DND-41 (cell line): ENCODE measurements at regions not wholly inside any gene's neighbourhood (a gene's known extent, or its start where the extent isn't known, plus 50 kb on each side); places are given as distances from the start of the nearest gene placed in this dataset.

Experiments
- ATAC-seq: fragments of 200-7000 bp; cut with Tn5 transposase; 3 replicates; pipeline ENCODE4 v1.9.1; 2021; ENCODE audit warnings: low read depth; ENCODE audit not compliant: insufficient read depth
- DNase-seq: peaks from one replicate; pipeline ENCODE4 v3.0.0-alpha.2; 2020
- H2AFZ ChIP-seq: 2 replicates; pipeline ENCODE4 v1.6.0; 2012; ENCODE audit warnings: low read depth, low read length
- H3K27ac ChIP-seq: 2 replicates; pipeline ENCODE4 v1.5.1; 2012; ENCODE audit warnings: low read length, inconsistent platforms
- H3K27me3 ChIP-seq: fragments of 200-600 bp; sonication (generic); 2 replicates; pipeline ENCODE4 v1.6.0; 2012; ENCODE audit warnings: low read length, mild to moderate bottlenecking, inconsistent platforms; ENCODE audit not compliant: insufficient read depth, poor library complexity
- H3K36me3 ChIP-seq: 2 replicates; pipeline ENCODE4 v1.5.1; 2012; ENCODE audit warnings: low read length, inconsistent platforms; ENCODE audit not compliant: insufficient read depth
- H3K4me1 ChIP-seq: 2 replicates; pipeline ENCODE4 v1.5.1; 2012; ENCODE audit warnings: mild to moderate bottlenecking, low read length; ENCODE audit not compliant: insufficient read depth
- H3K4me2 ChIP-seq: 2 replicates; pipeline ENCODE4 v1.6.0; 2012; ENCODE audit warnings: mild to moderate bottlenecking, moderate library complexity, low read length, inconsistent platforms; ENCODE audit not compliant: insufficient read depth
- H3K4me3 ChIP-seq, 2 experiments: fragments of 200-600 bp in 1 of 2; shearing (Covaris generic) in 1 of 2; 2 replicates each; pipeline ENCODE4 v1.5.1; 2012 to 2016; ENCODE audit warnings: inconsistent platforms in 2 of 2, low read length in 2 of 2, mild to moderate bottlenecking in 2 of 2, low read depth in 1 of 2, moderate library complexity in 1 of 2
- H3K79me2 ChIP-seq: 2 replicates; pipeline ENCODE4 v1.6.0; 2012; ENCODE audit warnings: low read length, inconsistent platforms; ENCODE audit not compliant: insufficient read depth
- H3K9ac ChIP-seq: 2 replicates; pipeline ENCODE4 v1.6.0; 2012; ENCODE audit warnings: low read depth, mild to moderate bottlenecking, inconsistent platforms, low read length, moderate library complexity
- H3K9me3 ChIP-seq: 2 replicates; pipeline ENCODE4 v1.5.1; 2012; ENCODE audit warnings: low read length, moderate library complexity, mild to moderate bottlenecking, inconsistent platforms; ENCODE audit not compliant: insufficient read depth, severe bottlenecking
- H4K20me1 ChIP-seq: 2 replicates; pipeline ENCODE4 v1.6.0; 2012; ENCODE audit warnings: low read length; ENCODE audit not compliant: insufficient read depth
- EZH2 ChIP-seq: IDR thresholded peaks from 3 replicates; pipeline ENCODE4 v1.6.1; 2012; ENCODE audit warnings: borderline replicate concordance, low read depth, mild to moderate bottlenecking, moderate library complexity, low read length, inconsistent platforms; ENCODE audit not compliant: severe bottlenecking
- TF ChIP-seq, protein P1 (sequence below): IDR thresholded peaks from 2 replicates; pipeline ENCODE4 v1.5.1; 2012; ENCODE audit warnings: borderline replicate concordance, low read length, moderate library complexity, mild to moderate bottlenecking; ENCODE audit not compliant: poor library complexity, severe bottlenecking; ENCODE audit errors: extremely low read depth

DNA sequence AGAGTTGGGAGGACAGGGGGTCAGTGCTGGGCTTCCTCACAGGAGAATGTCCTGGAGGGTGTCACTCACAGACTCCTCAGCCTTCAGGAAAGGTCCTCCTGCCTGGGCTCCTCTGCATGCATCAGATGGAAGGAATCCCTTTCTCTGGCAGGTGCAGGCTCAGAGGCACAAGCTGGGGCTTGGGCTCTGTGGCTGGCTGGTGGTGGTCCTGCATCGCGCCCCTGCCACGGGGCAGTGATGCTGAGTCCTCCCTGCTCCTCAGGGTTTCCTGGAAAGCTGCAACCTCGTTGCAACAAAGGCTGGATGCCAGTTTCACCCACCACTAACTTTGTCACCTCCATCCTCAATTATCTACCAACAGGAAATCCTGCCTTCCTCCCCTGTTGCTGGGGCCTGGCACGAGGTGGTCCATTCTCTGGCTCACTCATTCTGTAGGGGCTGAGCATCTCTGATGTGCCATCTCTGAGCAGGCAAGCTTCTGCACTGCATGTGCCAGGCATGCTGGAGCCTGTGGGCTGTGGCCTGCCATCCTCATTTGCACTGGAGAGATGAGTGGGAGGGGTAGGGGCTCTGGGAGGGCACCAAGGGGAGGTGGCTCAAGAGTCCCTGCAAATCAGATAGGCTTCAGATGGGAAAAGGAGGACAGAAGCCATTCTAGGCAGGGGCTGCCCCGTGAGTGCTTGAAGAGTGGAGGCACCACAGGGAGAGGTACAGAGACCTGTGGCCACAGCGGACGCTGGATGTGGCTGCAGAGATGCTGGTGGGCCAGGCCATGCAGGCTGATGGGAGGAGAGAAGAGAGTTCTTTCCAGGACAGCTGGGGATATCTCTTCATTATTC, 272.6 kb upstream of the HS6ST1 start:
- Histone ChIP-seq H3K27ac (no peak overlapping the region), H3K4me2 (no peak overlapping the region), H3K9ac (no peak overlapping the region), H4K20me1 (no peaks in the 10 kb centered on the region), H3K79me2 (no peaks in the 10 kb centered on the region), H3K9me3 (no peaks in the 10 kb centered on the region), H3K36me3 (no peaks in the 10 kb centered on the region), H2AFZ (no peak overlapping the region), H3K4me3 (no peak overlapping the region), H3K4me1 (peaks cover 6% of the 10 kb centered on the region; the same call in 1 of the 2 replicates), H3K27me3 (no peaks in the 10 kb centered on the region)
- ATAC-seq (peak; percentile 54), DNase-seq (peak; percentile 11)
- TF ChIP-seq, protein P1, sequence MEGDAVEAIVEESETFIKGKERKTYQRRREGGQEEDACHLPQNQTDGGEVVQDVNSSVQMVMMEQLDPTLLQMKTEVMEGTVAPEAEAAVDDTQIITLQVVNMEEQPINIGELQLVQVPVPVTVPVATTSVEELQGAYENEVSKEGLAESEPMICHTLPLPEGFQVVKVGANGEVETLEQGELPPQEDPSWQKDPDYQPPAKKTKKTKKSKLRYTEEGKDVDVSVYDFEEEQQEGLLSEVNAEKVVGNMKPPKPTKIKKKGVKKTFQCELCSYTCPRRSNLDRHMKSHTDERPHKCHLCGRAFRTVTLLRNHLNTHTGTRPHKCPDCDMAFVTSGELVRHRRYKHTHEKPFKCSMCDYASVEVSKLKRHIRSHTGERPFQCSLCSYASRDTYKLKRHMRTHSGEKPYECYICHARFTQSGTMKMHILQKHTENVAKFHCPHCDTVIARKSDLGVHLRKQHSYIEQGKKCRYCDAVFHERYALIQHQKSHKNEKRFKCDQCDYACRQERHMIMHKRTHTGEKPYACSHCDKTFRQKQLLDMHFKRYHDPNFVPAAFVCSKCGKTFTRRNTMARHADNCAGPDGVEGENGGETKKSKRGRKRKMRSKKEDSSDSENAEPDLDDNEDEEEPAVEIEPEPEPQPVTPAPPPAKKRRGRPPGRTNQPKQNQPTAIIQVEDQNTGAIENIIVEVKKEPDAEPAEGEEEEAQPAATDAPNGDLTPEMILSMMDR: no peak
- TF ChIP-seq EZH2: no peak

DNA sequence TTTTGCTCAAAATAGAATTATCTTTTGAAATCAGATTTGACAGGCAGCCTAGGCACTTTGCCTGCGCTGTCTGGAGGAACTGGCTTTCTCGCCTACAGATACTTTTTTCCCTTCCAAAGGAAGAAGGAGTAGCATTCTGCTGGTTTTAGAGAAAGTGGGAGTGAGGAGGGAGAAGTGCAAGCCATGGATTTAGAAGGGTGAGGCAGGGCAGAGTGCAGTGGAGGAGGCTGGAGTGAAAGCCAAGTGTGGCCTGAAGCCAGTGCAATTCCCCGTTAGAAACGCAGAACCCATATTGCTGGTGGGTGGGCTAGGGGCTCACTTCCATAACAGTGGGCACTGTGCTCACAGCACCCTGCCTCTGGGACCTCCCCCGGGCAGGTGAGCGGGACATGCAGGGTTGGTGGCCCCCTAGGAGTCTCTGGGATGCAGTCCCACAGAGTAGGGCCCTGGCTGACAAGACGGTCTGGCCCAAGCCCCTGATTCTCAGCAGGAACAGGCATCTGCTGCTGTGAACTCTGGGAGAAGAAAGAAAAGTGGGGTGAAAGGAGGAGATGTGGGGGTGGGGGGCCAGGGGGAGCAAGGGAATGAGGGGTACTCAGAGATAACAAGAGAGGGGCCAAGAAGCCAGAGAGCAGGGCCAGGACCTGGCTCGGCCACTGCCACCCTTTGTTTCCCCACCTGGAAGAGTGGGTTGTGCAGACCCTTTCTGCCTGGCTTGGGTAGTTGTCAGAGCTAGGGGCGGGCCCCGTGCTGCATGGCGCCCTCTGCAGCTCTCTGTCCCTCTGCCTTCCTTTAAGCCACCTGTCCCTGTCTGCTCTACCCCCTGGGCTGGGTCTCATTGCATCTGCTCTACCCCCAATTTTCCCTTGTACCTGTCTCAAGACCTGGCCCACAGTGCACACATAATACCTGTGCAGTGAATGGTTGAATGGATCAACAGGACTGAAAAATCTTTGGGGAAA, 273.5 kb upstream of the HS6ST1 start:
- H3K79me2 ChIP-seq: no peaks in the 10 kb centered on the region
- H3K4me2 ChIP-seq: no peak overlapping the region
- H3K4me3 ChIP-seq: no peak overlapping the region
- no peak overlapping the region for H3K27ac ChIP-seq
- ATAC-seq: 0 out of 3 replicates have a peak, but pooled peaks have one; percentile 40
- no peaks in the 10 kb centered on the region for H4K20me1 ChIP-seq
- no peaks in the 10 kb centered on the region for H3K36me3 ChIP-seq
- H2AFZ ChIP-seq: no peak overlapping the region
- DNase-seq: no peak
- no peak overlapping the region for H3K9ac ChIP-seq
- peaks cover 6% of the 10 kb centered on the region; the same call in 1 of the 2 replicates for H3K4me1 ChIP-seq
- no peaks in the 10 kb centered on the region for H3K27me3 ChIP-seq
- TF ChIP-seq EZH2: no peak
- TF ChIP-seq, protein P1: peak; percentile 28
- H3K9me3 ChIP-seq: no peaks in the 10 kb centered on the region

DNA sequence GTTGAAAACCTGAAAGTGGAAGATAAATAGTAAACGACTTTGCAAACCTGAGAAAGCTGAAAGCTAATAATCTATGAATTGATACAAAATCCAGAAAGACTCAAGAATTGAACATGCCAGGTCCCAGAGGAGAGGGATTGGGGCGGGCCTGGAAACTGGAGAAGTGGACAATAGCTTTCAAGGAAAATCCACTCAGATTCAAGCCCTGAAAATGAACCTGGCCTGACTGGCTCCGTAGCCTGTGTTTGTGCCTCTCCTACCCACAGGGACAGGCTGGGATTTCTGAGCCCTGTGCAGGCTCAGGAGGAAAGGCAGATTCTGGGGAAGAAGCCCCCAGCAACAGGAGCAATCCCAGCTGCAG, 274.8 kb upstream of the HS6ST1 start:
- Histone ChIP-seq H3K9me3 (no peaks in the 10 kb centered on the region), H3K27ac (no peak overlapping the region), H3K36me3 (no peaks in the 10 kb centered on the region), H2AFZ (no peak overlapping the region), H3K27me3 (no peaks in the 10 kb centered on the region), H3K79me2 (no peaks in the 10 kb centered on the region), H3K9ac (no peak overlapping the region), H3K4me2 (no peak overlapping the region), H4K20me1 (no peaks in the 10 kb centered on the region), H3K4me1 (peaks cover 6% of the 10 kb centered on the region; the same call in 1 of the 2 replicates), H3K4me3 (no peak overlapping the region)
- ATAC-seq (no peak), DNase-seq (no peak)
- TF ChIP-seq, protein P1: no peak
- no peak for TF ChIP-seq EZH2
